ENCODE measurements at regions not wholly inside any gene's neighbourhood (a gene's known extent, or its start where the extent isn't known, plus 50 kb on each side); places are given as distances from the start of the nearest gene placed in this dataset.
A peak's percentile ranks its signal among the peaks of the same experiment; 100 is the strongest.

GRCh38 chr9:3732077-3733038 is 206.6 kb upstream of the RFX3 start:
- DNase-seq: peak; percentile 33 to 51

GRCh38 chr9:3730511-3730922 is 204.7 kb upstream of the RFX3 start:
- no peak for DNase-seq

GRCh38 chr9:3721096-3721495 is 195.3 kb upstream of the RFX3 start:
- no peak for DNase-seq

- DNase-seq: no peak
These were observed 193.5 kb upstream of the RFX3 start for GRCh38 chr9:3719286-3719685.

GRCh38 chr9:3716415-3716814 is 190.6 kb upstream of the RFX3 start:
- DNase-seq: no peak

GRCh38 chr9:3708751-3709150 is 182.9 kb upstream of the RFX3 start:
- no peak for DNase-seq

GRCh38 chr9:3704890-3705289 is 179.1 kb upstream of the RFX3 start:
- DNase-seq: no peak

- DNase-seq: no peak
These were observed 175.0 kb upstream of the RFX3 start for GRCh38 chr9:3700772-3701171.

- no peak for DNase-seq
These were observed 174.1 kb upstream of the RFX3 start for GRCh38 chr9:3699883-3700282.

GRCh38 chr9:3698531-3698930 is 172.7 kb upstream of the RFX3 start:
- DNase-seq: no peak

- DNase-seq: no peak
These were observed 172.3 kb upstream of the RFX3 start for GRCh38 chr9:3698076-3698475.

- no peak for DNase-seq
These were observed 170.6 kb upstream of the RFX3 start for GRCh38 chr9:3696368-3696767.

GRCh38 chr9:3692606-3693005 is 166.8 kb upstream of the RFX3 start:
- DNase-seq: no peak

- DNase-seq: no peak
These were observed 163.8 kb upstream of the RFX3 start for GRCh38 chr9:3689555-3689954.

GRCh38 chr9:3687145-3687544 is 161.3 kb upstream of the RFX3 start:
- no peak for DNase-seq

- peak in 1 of 2 experiments; percentile 44 for DNase-seq
These were observed 156.4 kb upstream of the RFX3 start for GRCh38 chr9:3682186-3682585.

GRCh38 chr9:3677541-3677940 is 151.7 kb upstream of the RFX3 start:
- DNase-seq: no peak

- DNase-seq: no peak
These were observed 151.0 kb upstream of the RFX3 start for GRCh38 chr9:3676766-3677165.

GRCh38 chr9:3675946-3676345 is 150.1 kb upstream of the RFX3 start:
- no peak for DNase-seq

GRCh38 chr9:3674561-3674960 is 148.8 kb upstream of the RFX3 start:
- DNase-seq: no peak

GRCh38 chr9:3672399-3672798 is 146.6 kb upstream of the RFX3 start:
- DNase-seq: no peak

GRCh38 chr9:3664044-3664443 is 138.2 kb upstream of the RFX3 start:
- DNase-seq: no peak

- DNase-seq: no peak
These were observed 136.9 kb upstream of the RFX3 start for GRCh38 chr9:3662671-3663070.

GRCh38 chr9:3660936-3661335 is 135.1 kb upstream of the RFX3 start:
- no peak for DNase-seq

- DNase-seq: no peak
These were observed 133.8 kb upstream of the RFX3 start for GRCh38 chr9:3659647-3660046.

Data from NCI-H1930 (cell line).